ENCODE measurements at regions not wholly inside any gene's neighbourhood (a gene's known extent, or its start where the extent isn't known, plus 50 kb on each side); places are given as distances from the start of the nearest gene placed in this dataset.

GRCh38 chr12:111188436-111188835 lies 180.5 kb downstream of the PHETA1 start:
- no peak overlapping the region for H3K4me3 Mint-ChIP-seq
- H3K27me3 Mint-ChIP-seq, result no peaks in the 10 kb centered on the region
- no peak for ATAC-seq (ENCODE audit: low read depth)
- H3K36me3 Mint-ChIP-seq, result no peaks in the 10 kb centered on the region
- H3K27ac Mint-ChIP-seq, result no peak overlapping the region
- no peak for DNase-seq
- POLR2A ChIA-PET, result no interaction called here
- no peaks in the 10 kb centered on the region for H3K4me1 Mint-ChIP-seq
- no peaks in the 10 kb centered on the region for H3K9me3 Mint-ChIP-seq

DNA sequence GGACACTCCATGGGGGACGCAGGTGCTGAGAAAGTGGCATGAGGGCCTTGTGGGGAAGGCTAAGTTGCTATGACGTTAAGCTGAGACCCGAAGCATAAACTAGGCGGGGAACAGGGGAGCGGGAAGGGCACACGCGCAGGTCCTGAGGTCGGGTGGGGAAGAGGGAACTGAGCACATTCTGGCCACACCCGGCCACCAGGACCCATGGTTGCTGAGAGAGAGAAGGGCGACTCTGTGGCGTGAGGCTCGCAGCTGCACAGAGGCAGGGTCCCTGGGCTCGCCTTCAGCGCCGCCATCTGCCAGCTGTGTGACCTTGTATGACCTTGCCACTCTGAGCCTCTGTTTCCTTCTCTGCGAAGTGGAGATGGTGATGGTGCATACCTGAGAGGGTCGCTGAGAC lies 182.5 kb downstream of the PHETA1 start:
- no peaks in the 10 kb centered on the region for H3K36me3 Mint-ChIP-seq
- peaks cover 7% of the 10 kb centered on the region for H3K27me3 Mint-ChIP-seq
- no peaks in the 10 kb centered on the region for H3K9me3 Mint-ChIP-seq
- DNase-seq, result no peak
- POLR2A ChIA-PET, result no interaction called here
- H3K27ac Mint-ChIP-seq, result no peak overlapping the region
- no peak overlapping the region for H3K4me3 Mint-ChIP-seq
- H3K4me1 Mint-ChIP-seq, result peaks cover under 1% of the 10 kb centered on the region
- ATAC-seq (ENCODE audit: low read depth), result no peak

GRCh38 chr12:111185889-111186227 lies 183.0 kb downstream of the PHETA1 start:
- no peak for DNase-seq
- H3K4me3 Mint-ChIP-seq, result no peak overlapping the region
- ATAC-seq (ENCODE audit: low read depth), result no peak
- peaks cover 2% of the 10 kb centered on the region for H3K4me1 Mint-ChIP-seq
- H3K9me3 Mint-ChIP-seq, result no peaks in the 10 kb centered on the region
- H3K27me3 Mint-ChIP-seq, result peaks cover 12% of the 10 kb centered on the region
- no peak overlapping the region for H3K27ac Mint-ChIP-seq
- POLR2A ChIA-PET, result no interaction called here
- no peaks in the 10 kb centered on the region for H3K36me3 Mint-ChIP-seq

DNA sequence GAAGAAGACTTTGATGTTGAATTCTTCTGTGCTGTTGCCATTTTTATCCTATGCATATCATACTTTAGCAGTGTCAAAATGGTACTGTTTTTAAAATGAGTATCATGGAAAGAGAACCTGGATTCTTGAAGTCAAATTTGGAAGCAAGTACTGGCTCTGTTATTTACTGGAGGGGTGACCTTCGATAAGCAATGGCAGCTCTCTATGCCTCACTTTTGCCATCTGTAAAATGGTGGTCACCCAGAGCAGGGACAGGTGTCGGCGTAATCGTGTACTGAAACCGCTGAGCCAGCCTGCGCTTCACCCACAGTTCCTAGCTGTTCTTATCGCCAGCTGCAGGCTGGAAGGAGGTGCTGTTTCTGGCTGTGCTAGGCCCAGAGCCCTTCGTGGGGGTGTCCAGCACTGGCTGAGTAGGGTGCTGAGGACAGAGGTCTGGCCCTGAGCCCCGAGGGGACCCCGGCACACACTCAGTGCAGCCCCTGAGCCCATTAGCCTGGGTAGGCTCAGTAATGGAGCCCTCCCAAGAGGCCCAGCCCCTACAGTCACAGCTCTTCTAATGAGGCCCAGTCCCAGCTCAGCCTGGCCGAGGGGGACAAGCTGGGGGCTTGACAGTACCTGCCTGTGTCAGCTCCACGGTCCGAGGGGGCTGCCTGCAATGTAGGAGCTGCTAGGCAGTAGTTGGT lies 183.5 kb downstream of the PHETA1 start:
- Mint-ChIP-seq H3K4me3 (no peak overlapping the region), H3K27me3 (peaks cover 17% of the 10 kb centered on the region), H3K27ac (no peak overlapping the region), H3K4me1 (peaks cover 2% of the 10 kb centered on the region), H3K9me3 (no peaks in the 10 kb centered on the region), H3K36me3 (no peaks in the 10 kb centered on the region)
- DNase-seq (no peak), ATAC-seq (ENCODE audit: low read depth) (no peak)
- POLR2A ChIA-PET, result no interaction called here

- Mint-ChIP-seq H3K4me1 (peaks cover 2% of the 10 kb centered on the region), H3K27me3 (peaks cover 24% of the 10 kb centered on the region), H3K4me3 (no peak overlapping the region), H3K9me3 (no peaks in the 10 kb centered on the region), H3K36me3 (no peaks in the 10 kb centered on the region), H3K27ac (no peak overlapping the region)
- no peak for DNase-seq
- POLR2A ChIA-PET, result no interaction called here
- ATAC-seq (ENCODE audit: low read depth), result no peak
Observed at GRCh38 chr12:111184161-111184560, 184.7 kb downstream of the PHETA1 start.

DNA sequence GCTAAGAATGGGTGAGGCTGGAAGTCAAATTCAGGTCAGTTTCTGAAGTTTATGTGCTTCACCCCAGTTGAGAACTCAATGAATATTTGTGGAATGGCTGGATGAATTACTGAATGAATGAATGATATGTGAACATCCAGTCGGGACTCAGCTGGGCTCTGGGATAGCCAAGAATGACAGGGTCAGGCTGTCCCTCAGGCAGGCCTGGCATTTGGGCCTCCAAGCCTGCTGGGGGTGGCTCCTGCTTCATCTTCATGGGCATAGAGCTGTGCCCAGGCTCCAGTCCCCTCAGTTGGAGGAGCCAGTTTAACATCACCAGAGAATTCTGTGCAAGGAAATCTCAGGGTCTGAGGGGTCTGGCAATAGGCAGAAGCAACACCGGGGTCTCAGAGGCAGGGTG lies 185.8 kb downstream of the PHETA1 start:
- no peaks in the 10 kb centered on the region for H3K9me3 Mint-ChIP-seq
- H3K4me3 Mint-ChIP-seq, result no peak overlapping the region
- H3K27me3 Mint-ChIP-seq, result peaks cover 26% of the 10 kb centered on the region
- peaks cover 3% of the 10 kb centered on the region for H3K4me1 Mint-ChIP-seq
- no peak for ATAC-seq (ENCODE audit: low read depth)
- no peak for DNase-seq
- no peak overlapping the region for H3K27ac Mint-ChIP-seq
- POLR2A ChIA-PET, result no interaction called here
- H3K36me3 Mint-ChIP-seq, result no peaks in the 10 kb centered on the region

- H3K36me3 Mint-ChIP-seq, result no peaks in the 10 kb centered on the region
- H3K27me3 Mint-ChIP-seq, result peaks cover 28% of the 10 kb centered on the region
- DNase-seq, result no peak
- no peak for ATAC-seq (ENCODE audit: low read depth)
- no peak overlapping the region for H3K27ac Mint-ChIP-seq
- no peaks in the 10 kb centered on the region for H3K9me3 Mint-ChIP-seq
- no peak overlapping the region for H3K4me3 Mint-ChIP-seq
- POLR2A ChIA-PET, result no interaction called here
- peaks cover 4% of the 10 kb centered on the region for H3K4me1 Mint-ChIP-seq
Observed at GRCh38 chr12:111182382-111182781, 186.5 kb downstream of the PHETA1 start.

GRCh38 chr12:111181143-111181726 lies 187.7 kb downstream of the PHETA1 start:
- ATAC-seq (ENCODE audit: low read depth) (no peak), DNase-seq (no peak)
- POLR2A ChIA-PET, result no interaction called here
- Mint-ChIP-seq H3K9me3 (no peaks in the 10 kb centered on the region), H3K4me3 (no peak overlapping the region), H3K4me1 (peaks cover 4% of the 10 kb centered on the region), H3K27ac (no peak overlapping the region), H3K27me3 (peaks cover 32% of the 10 kb centered on the region), H3K36me3 (no peaks in the 10 kb centered on the region)

DNA sequence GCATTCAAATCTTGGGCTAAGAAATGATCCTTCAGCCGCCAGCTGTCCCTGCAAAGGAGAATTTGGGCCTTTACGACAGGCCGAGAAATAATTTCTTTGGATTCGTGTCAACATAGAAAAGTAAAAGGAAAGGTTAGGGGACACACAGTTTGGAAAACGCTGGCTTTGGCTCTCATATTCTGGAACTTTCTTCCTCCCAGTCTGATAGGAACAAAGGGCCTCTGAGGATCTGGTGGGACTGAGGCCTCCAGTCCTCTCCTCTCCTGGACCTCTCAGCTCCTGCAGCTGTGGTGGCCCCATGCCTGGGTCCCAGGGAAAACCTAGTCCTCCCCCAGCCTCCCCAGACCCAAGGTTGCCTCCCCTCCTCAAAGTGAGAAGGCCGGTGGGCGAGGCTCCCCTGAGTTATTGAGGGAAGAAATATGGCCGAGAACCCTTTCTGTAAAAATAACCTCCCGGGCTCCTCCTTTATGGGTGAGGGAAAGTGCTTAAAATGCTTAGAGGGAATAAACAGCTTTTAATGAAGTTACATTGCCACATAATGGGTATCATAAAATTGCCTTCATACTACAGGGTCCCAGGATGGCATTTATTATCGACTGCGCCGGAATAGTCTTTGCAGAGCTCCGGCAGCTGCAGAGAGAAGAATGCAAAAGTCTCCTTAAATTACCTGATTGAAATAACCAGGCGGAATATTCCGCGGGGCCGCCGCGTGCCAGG lies 188.3 kb downstream of the PHETA1 start:
- peaks cover 35% of the 10 kb centered on the region for H3K27me3 Mint-ChIP-seq
- DNase-seq (no peak), ATAC-seq (ENCODE audit: low read depth) (no peak)
- peaks cover 6% of the 10 kb centered on the region for H3K4me1 Mint-ChIP-seq
- H3K4me3 Mint-ChIP-seq, result no peak overlapping the region
- no peaks in the 10 kb centered on the region for H3K36me3 Mint-ChIP-seq
- H3K9me3 Mint-ChIP-seq, result no peaks in the 10 kb centered on the region
- no peak overlapping the region for H3K27ac Mint-ChIP-seq
- POLR2A ChIA-PET, result no interaction called here

GRCh38 chr12:111178181-111179081 lies 190.5 kb downstream of the PHETA1 start:
- H3K4me1 Mint-ChIP-seq, result peaks cover 16% of the 10 kb centered on the region
- no peak overlapping the region for H3K27ac Mint-ChIP-seq
- peaks cover 48% of the 10 kb centered on the region for H3K27me3 Mint-ChIP-seq

DNA sequence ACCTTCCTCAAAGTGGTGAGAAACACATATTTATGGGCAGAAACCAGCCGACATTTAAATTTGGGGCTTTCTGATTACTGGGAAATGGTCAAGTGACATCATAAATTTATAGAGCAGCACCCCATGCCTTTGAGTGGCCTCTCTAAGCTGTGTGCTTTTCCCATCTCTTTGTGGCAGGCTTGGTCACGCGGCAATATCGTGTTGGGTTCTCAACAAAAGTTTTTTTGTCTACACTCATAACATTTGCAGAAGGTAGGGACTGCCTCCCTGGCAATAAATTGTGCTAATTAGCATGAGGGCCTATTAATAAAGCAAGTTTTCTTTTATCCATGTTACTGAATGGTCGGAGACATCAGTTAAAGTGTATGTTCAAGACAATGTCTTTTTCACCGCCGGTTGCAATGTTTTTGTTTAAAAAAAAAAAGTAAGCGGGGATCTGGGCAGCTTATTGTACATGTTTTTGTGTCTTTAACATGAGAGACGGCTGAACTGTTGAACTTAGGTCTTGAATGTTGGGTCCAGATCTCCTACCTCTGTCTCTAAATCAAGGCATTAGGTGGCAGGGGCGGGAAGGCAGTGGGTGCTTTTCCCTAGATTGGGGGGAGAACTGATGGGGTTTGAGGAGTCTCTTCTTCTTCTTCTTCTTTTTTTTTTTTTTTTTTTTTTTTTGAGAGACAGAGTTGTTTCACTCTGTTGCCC lies 193.3 kb downstream of the PHETA1 start:
- POLR2A ChIA-PET, result interaction anchor here (0.6 kb wide), 1 partner anchor 21 kb away, joined by 5 read pairs; no protein-coding TSS in a partner anchor
- Mint-ChIP-seq H3K36me3 (no peaks in the 10 kb centered on the region), H3K27ac (no peak overlapping the region), H3K4me3 (no peak overlapping the region), H3K9me3 (no peaks in the 10 kb centered on the region), H3K27me3 (peaks cover 33% of the 10 kb centered on the region), H3K4me1 (peaks cover 14% of the 10 kb centered on the region)
- DNase-seq, result no peak
- ATAC-seq (ENCODE audit: low read depth), result no peak

More at GRCh38 chr12:111178181-111179081, 190.5 kb downstream of the PHETA1 start:
- ATAC-seq (ENCODE audit: low read depth), result no peak
- DNase-seq, result no peak
- Mint-ChIP-seq H3K4me3 (no peak overlapping the region), H3K9me3 (no peaks in the 10 kb centered on the region), H3K36me3 (no peaks in the 10 kb centered on the region)
- POLR2A ChIA-PET, result no interaction called here

GRCh38 chr12:111174961-111175345 lies 193.9 kb downstream of the PHETA1 start:
- POLR2A ChIA-PET, result no interaction called here
- Mint-ChIP-seq H3K27ac (no peak overlapping the region), H3K27me3 (peaks cover 27% of the 10 kb centered on the region), H3K4me3 (no peak overlapping the region), H3K9me3 (no peaks in the 10 kb centered on the region), H3K36me3 (no peaks in the 10 kb centered on the region), H3K4me1 (peaks cover 14% of the 10 kb centered on the region)
- no peak for ATAC-seq (ENCODE audit: low read depth)
- no peak for DNase-seq

Measured in activated naive CD8-positive, alpha-beta T cell treated with anti-CD3 and anti-CD28 coated beads, Interleukin-2, amount 10 ng/mL, durations not matched to agents 7 days and 5 days (primary cell).